CD4-positive, alpha-beta T cell treated with Interferon alpha-2 for 1 hour (primary cell): ENCODE measurements at regions not wholly inside any gene's neighbourhood (a gene's known extent, or its start where the extent isn't known, plus 50 kb on each side); places are given as distances from the start of the nearest gene placed in this dataset.

Experiments
- DNase-seq, 2 donors: peaks; one replicate each; pipeline ENCODE4 v3.0.0-alpha.2; 2020 to 2022

DNA sequence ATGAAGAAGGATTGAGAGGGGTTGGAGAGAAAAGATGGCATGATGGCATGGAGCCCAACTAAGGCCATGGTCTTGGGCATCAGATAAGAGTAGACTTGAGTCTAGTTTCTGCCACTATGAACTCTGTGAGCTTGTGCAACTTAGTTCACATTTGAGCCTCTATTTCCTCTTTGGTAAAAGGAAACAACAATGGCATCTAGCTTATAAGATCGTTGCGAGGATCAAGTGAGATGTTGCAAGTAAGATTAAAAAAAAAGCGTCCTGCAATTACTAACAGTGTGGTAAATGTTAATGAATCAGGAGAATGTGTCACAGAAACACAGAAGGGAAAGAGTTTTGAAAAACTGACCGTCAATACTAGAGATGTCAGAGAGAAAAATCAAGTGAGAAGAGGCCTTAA, 202.9 kb upstream of the FGGY start:
- no peak for DNase-seq

GRCh38 chr1:59096501-59096900, 200.4 kb upstream of the FGGY start:
- DNase-seq = no peak

- DNase-seq = no peak
Observed at GRCh38 chr1:59098655-59099054, 198.2 kb upstream of the FGGY start.

DNA sequence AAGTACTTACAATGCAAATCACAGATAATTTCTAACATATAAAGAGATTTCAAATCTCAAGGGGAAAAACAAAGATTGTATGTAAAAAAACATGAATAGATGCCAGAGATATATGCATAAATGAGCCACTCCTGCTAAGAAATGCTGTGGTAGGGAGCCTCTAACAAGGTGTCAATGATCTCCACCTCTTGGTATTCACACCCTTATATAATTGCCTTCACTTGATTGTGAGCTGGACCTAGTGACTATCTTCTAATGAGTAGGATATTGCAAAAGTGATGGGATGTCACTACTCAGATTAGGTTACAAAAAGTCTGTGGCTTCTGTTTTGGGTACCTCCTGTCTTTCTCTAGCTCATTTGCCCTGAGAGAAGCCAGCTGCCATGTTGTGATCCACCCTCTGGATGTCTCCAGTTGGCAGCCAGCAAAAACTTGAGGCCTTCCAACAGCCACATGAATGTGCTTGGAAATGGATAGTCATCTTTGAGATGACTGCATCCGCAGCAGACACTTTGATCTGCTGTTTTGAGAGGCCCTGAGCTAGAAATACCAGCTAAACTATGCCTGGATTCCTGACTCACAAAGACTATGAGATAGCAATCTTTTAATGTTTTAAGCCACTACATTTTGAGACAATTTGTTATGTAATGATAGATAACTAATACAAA, 196.1 kb upstream of the FGGY start:
- DNase-seq = no peak

DNA sequence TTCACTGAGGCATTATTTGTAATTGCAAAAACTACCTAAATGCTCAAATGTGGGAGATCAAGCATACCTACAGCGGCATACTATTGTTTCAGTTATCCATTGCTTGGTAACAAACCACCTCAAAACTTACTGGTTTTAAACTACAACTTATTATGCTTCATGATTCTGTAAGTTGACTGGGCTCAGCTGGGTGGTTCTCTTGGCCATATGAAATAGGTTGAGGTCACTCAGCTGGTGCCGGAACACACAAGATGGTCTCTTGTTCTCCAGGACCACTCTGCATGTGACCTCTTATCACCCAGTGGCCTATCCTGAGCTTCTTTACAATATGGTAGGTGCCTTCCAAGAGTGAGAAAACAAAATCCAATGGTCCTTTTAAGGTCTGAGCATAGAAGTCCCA, 195.4 kb upstream of the FGGY start:
- no peak for DNase-seq

DNA sequence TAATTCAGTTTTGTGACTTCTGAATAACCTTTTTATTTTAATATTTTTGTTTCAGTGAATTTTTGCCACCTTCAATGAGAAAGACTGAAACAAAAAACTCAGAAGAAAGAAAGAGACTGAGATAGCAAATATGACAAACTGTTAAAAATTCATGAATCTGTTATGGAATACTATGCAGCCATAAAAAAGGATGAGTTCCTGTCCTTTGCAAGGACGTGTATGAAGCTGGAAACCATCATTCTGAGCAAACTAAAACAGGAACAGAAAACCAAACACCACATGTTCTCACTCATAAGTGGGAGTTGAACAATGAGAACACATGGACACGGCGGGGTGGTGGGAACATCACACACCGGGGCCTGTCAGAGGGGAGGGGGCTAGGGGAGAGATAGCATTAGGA, 193.4 kb upstream of the FGGY start:
- no peak for DNase-seq

- no peak for DNase-seq
Observed at GRCh38 chr1:59104191-59104760, 192.6 kb upstream of the FGGY start.

DNA sequence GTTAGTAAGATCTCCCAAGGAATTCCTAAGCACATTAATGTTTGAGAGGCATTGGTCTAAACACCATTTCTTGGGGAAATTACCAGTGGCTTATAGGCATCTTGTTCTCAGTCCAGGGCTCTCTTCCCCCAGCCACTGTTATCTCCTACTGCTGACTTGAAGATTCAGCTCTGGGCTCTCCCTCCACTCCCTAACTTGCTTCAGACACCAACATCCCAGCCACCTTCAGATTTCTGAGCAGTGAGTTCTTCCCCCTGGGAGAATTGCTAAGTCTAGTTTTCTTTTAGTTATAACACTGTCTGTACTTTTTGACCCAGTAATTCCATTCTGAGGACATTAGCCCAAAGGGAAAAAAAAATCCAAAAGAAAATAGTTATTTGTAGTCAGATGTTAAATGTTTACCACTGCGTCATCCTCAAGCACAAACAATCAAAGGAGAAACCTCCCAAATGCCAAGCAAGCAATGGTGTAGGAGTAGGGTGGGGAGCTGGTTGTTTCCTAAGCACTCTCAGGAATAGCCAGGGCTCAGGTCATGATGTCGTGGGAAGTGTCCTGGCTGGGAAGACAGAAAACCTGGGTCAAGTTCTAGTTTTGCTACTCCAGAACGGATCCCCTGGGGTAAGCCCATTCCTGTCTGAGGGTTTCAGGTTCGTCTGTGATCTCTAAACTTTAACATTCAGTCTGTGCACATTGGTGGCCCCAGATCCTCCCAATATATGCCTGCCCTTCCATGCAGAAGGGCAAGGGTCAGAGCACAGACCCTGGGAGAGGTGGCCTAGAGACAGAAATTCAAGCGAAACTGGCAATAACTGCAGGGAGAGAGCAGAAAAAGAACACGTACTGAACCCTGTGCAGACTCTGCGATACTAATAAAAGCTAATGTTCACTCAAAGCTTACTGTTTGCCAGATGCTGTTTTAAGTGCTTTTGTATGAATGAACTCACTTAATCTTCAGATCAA, 191.1 kb upstream of the FGGY start:
- no peak for DNase-seq

DNA sequence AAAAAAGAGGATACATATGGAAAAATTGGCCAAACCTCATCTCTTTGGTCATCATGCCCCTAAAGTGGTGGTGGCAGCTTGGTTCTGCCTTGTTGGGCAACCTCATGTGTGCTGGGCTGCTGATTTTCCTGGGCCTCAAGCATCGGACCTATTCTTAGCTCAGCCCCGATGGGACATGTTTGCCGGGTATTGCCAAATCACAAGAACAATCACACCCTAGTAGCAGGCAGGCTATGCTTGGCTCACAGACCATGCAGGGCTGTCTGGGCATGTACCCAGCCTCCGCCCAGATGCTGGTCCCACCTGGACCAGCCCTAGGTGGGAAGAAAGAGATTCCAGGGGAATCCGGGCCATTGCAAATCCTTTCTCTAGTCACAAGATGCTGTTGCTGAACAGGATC, 189.4 kb upstream of the FGGY start:
- no peak for DNase-seq

- DNase-seq = no peak
Observed at GRCh38 chr1:59107916-59108315, 189.0 kb upstream of the FGGY start.

GRCh38 chr1:59108481-59109317, 188.2 kb upstream of the FGGY start:
- no peak for DNase-seq

DNA sequence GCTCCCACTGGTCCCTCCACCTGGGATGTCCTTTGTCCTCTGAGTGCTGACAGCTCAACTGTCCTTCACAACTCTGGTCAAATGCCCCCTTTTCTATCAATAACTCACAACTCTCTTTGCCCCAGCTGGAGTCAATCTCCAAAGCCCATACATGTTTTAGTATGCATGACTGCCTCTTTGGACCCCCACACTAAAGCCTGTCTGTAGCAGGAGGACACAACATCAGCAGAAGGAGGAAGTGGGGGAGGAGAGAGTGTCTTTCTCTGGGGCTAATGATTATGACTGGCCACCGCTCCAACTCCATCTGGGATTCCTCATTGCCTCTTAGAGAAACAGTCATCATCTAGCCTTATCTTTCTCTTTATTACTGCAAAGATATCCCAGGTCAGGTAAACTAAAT, 186.6 kb upstream of the FGGY start:
- no peak for DNase-seq

GRCh38 chr1:59113876-59114457, 182.9 kb upstream of the FGGY start:
- no peak for DNase-seq

GRCh38 chr1:59115865-59116264, 181.0 kb upstream of the FGGY start:
- DNase-seq = no peak

DNA sequence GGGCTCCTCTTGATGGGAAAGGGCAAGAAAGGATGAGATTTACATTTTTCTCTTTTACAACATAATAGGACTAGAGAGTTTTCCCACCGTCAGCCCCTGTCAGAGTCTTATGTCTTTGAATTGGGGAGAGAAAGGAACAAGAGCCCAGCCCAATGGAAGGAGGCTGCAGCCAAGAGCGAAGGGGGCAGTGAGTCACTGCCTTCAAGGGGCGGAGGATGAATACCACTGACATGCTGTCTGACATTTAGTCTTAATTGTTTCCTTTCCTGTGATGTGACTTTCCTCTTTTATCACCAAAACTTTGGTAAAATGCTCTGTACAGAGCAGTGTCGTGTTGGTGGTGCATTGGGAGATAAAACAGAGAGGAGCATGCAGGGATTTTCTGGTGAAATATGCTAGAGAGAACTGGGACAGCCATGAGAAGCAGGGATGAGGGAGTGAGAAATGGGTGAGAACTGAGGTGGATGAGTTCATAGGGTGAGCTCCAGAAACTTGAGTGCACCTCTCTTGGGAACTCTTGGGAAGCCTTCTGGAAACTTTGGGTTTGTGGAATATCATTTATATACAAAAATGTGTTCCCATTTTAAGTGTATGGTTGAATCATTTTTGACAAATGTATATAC, 179.9 kb upstream of the FGGY start:
- no peak for DNase-seq

DNA sequence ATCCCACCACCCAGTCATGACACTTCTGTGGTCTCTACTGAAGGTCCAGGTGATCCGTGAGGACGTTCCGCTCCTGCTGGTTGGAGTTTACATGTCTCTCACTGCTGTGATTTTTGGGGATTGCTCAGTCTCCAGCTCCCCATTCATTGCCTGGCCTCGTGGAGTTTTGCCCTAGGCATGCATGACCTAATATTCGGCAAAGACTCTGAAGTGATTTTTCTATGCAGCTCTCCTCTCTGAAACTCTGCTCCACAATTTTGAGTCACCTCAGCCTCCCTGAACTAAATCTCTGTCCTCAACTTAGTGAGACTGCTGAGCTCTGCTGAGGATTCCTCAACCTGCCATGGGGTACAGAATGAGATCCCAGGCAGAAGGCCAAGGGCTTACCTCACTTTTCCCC, 174.4 kb upstream of the FGGY start:
- DNase-seq = no peak

DNA sequence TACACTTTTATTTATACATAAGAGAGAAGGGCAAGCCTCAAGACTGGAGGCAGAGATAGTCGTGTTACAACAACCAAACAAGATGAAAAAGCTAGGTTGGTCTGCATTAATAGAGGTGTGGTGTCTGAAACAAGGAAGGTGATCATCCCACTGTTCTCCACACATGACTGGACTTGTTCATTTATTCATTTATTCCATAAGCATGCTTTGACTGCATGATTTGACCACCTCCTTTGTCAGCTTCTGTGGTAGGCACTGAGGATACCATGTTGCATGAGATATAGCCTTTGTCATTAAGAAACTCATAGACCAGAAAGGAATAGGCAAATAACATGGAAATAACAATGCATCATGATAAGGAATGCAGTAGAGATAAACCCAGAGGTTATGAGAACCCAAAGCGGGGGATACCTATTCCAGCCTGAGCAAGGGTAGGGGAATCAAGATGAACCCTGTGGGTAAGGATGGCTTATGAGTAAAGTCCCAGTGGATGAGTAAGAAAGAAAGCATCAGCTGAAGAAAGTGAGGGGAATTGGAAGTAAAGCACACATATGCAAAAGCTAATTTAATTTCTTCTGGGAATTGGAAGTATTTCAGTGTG, 173.7 kb upstream of the FGGY start:
- DNase-seq = no peak

GRCh38 chr1:59124166-59124565, 172.7 kb upstream of the FGGY start:
- no peak for DNase-seq

DNA sequence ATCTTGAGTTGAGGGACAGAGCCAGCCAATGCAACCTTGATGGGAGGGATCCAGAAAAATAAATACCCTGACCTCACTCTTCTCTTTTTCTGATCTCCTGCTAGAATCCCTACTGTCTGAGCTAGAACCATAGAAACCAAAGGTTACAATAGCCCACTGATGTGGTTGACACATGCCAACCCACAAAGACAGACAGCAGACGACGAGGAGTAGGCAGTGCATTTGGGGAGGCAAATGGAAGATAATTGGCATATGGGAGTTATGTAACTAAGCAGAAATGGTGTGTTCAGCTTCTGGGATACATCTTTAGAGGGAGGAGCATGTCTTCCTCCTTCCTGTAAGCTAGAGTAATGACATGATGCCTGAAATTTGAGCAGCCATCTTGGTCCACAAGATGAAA, 171.7 kb upstream of the FGGY start:
- peak in 1 of 2 donors; percentile 35 for DNase-seq

- no peak for DNase-seq
Observed at GRCh38 chr1:59125676-59126320, 171.1 kb upstream of the FGGY start.

DNA sequence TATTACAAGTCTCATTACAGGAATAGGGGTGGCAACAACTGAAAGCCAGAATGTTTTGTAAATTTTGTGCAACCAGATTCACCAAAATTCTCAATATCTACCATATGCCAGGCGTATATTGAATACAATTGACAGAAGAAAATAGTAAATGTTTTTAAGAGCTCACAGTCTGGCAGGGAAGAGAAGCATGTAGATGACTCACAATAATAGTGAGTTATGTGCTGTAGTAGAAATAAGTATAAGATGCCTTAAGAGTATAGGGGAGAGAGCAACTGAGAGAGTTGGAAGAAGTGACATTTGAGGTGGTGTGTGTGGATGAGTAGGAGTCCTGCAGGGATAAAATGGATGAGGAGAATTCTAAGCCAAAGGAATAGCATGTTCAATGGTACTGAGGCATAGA, 170.5 kb upstream of the FGGY start:
- no peak for DNase-seq
